ENCODE measurements at regions not wholly inside any gene's neighbourhood (a gene's known extent, or its start where the extent isn't known, plus 50 kb on each side); places are given as distances from the start of the nearest gene placed in this dataset.

DNA sequence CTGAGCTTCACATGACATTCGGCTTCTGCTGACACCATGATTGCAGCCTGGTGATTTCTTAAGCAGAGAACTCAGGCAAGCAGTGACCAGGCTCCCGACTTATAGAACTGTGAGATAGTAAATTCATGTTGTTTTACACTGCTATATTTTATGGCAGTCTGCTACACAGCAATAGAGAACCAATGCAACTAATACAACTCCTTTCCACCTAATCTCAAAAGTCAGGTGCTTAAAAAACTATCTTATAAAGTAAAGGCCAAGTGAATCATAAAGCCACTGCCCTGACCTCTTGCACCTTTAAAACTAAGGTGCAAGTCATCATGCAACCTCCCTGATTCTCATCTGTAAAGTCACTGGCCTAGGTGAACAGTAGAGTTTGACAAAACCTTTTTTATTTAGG, 95.3 kb upstream of the GLS start:
- DNase-seq, result no peak

DNA sequence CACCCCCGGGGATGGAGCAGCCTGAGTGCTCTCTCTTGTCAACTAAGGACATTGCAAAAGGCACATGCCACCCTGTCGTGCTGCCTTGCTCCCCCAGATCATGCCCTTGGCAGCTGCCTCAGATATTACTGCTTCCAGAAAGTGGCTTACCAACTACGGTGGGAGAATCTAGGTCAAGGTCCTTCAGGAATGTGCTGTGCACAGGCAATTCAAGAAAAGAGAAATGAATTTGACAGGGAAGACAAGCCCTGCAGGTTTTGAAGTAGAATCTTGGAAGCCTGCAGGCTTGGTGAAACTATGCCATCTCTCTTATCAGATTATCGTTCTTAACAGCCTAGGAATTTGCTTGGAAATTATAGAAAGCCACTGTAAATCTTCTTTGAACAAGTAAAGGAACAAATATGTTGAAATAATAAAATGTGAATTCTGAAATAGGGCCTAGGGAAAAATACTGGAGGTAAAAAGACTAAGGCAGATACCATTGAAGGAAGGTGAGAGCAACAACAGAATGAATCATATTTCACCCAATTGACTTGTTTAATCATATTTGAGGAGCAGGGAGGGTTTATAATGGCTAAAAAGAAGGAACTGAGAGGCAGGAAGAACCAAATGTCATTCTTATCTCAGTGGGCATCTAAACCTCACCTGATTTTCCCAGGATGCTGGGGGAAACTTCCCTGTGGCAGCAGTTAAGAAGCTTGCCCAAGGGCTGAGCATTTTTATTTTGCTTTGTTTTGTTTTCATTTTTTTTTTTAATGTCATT, 94.0 kb upstream of the GLS start:
- no peak for DNase-seq

DNA sequence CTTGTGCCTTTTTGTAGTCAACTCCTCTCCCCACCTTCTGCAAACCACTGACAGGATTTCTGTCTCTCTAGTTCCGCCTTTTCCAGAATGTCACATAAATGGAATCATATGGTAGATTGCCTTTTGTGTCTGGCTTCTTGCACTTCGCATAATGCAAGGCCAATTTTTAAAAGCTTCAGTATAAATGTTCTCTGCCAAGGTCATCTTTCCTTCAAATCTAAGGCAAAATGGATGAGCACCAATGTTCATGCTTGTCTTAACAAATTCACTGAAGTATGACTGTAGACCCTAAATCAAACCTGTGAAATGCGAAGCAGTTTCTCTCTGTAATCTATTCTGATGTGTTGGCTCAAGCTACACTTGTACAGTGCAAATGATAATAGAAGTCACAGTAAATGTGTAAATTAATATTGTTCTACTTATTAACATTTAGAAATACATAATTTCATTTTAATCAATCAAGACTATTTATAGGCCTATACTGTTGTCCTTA, 92.8 kb upstream of the GLS start:
- no peak for DNase-seq

DNA sequence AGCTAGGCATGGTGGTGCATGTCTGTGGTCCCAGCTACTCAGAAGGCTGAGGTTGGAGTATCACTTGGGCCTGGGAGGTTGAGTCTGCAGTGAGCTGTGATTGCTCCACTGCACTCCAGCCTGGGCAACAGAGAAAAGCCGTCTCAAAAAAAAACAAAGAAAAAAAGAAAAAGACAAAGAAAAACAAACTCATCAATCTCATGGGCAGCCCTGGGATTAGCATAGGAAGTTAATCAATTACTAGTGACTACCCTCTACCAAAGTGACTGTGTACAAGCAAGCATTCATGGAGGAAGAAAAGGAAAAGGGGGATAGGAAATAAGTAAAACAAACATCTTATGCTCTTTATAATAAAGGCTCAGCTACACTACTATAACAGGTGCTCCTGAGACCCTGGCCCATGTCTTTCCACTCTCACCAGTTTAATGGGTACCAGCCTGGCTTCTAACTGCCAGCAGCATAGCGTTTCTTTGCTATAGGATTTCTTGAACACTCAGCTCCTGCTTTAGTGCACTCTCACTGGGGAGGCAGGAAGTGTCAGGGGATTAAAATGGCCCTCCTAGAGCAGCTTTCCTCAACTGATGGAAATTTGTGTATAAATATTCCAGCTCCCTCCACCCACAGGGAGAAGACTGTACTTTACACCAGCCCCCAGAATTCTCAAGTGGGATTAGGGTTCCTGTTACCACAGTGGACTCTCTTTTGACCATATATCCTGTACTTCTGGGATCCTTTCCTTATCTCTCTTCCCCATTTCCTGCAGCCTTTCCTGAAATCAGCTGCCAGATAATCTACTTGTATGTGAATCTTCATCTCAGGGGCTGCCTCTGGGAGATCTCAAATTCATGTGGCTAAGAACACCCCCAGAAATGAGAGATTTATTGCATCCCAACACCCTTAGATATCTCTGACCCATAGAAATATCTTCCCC, 91.3 kb upstream of the GLS start:
- DNase-seq, result no peak

DNA sequence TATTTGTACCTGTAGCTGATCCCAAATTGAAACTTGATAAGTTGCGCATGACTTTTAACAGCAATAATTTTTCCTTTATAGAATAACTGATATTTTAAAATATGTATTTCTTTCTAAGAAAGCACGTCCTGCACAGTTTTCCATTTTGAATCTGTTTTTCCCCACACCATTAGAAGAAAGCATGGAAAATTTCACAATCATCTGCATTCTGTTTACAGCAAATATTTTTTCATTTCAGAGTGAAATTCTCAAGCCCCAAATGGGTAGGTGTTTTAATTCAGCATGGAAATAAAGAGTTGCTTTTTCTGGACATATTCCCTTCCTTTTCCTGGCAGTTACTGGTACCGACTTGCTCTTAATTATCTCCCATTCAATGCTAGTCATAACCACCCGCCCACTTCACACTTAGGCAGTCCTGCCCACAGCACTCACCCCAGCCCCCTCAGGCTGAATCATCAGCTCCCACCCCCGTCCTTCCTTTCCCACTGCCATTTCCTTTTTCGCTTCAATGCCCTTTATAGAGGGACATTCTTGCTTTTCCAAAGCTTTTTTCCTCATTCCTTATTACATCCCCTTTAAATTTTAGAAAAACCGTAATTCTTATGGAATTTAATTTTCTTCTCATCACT, 89.2 kb upstream of the GLS start:
- peak; percentile 47 for DNase-seq

DNA sequence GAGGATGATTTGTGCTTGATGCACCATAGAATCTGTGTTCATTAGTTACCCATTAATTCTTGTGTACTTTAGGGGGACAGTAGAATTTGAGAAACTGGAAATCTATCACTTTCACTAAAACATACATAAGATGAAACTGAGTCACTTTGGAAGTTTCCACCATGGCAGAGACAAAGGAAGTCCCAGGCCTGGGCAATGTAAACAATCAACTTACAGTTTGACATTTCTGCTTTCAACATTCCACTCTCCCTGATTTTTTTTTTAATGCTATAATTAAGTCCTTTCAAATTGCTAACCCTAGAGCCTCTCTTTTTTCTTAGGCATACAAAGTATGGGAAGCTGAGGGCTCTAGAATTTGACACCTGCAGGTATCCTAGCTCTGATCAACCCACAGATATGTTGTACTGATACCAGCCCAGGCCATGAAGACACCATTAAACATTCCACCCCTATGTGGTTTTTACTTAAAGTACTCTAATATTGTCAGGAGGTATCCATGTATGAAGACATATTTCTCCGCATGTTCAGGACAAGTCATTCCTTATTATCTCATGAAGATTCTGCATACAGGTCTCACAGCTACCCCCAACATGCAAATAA, 88.5 kb upstream of the GLS start:
- no peak for DNase-seq

DNA sequence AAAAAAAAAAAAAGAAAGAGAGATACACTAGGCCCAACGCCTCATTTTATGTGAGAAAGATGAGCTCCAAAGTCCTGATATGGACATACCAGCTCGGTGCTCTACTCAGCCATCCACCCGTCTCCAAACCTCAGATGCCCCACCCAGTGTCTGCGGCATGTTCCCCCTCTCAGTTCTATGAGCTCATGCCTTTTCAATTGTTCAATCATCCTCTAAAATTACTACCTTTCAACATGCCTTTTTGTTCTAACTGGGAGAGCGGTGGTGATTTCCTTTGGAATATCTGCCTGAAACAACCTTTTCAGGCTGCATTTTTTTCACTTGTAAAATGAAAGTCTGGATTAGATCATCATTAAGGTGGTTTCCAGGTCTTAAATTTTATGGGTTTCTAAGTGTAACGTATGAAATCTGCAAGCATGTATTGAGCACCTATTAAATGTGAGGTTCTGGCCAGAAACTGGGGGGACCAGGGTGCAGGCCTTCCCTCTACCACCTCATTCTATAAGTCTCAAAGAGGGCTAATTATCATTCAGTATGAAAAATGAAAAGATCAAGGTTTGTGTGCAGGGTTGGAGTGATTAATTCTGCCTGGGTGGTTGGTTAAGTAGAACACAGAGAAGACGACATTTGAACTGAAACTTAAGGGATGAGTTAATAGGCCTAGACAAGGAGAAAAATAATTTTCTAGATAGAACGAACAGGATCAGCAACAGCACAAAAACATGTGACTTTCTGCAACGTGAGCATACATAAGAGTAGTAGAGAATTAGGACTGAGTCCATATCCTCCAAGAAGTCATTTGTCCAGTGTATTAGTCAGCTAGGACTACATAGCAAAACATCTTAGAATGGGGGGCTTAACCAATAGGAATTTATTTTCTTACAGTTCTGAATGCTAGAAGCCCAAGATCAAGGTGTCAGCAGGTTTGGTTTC, 87.4 kb upstream of the GLS start:
- no peak for DNase-seq

DNA sequence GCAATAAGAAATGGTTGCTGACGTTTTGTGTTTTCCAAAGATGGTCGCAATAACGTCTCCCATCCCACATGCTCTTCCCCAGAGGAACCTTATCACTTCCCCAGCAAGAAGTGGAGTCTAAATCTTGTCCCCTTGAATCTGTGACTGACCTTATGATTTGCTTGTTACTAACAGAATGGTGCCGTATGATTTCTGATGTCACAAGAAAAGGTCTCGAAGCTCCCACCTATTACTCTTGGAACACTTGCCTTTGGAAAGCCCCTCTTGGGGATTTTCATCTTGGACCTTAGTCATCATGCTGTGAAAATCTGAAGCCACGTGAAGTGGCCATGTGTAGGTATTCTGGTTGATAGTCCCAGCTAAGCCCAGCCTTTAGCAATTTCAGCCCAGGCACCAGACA, 86.2 kb upstream of the GLS start:
- DNase-seq, result no peak

DNA sequence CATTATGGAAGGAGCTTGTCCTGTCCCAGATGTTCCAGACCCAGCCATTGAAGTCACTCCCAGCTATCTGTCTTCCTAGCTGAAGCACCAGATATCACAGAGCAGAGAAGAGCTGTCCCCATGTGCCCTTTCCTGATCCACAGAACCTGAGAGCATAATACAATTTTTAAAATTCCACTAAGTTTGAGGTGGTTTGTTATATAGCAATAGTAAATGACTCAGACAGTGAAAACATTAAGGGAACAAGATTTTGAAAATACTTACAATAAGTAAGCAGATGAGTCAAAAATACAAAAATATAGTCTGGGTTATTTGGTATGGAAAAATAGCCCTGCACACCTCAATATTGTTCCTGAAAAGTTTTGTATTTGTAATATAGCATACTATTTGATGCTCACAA, 85.8 kb upstream of the GLS start:
- DNase-seq, result no peak

DNA sequence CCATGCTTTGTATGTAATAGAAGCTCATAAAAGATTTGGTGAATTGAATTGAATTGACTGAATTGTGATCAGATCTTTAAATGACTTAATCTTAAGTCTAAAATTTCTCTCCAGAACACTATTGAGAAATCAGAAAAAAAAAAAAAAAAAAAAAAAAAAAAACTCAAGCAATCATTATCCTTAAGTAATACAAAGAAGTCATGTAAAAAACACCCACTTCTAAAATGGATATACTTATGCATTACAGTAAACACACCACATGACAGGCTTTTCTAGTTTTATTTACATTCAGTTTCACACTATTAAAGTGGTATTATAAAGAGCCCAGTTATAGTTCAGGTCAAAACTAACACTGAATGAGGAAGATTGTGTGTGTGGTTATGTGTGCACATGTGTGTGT, 84.9 kb upstream of the GLS start:
- no peak for DNase-seq

DNA sequence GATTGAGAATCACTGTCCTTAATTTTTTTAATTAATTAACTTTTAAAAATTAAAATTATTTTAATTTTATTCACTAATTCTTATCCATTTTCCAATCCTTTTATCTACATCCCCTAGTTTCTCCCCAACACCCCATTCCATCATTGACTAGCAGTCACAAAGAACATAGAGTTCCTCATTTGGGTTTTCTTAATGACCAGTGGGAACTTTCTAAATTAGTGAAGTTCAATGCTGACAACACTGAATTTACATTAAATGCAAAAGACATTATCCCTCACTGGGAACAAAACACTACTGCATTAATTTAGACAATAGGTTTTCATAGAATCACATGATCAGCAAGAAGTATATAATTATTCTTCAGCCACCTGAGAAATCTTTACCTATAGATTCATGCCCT, 80.6 kb upstream of the GLS start:
- no peak for DNase-seq

DNA sequence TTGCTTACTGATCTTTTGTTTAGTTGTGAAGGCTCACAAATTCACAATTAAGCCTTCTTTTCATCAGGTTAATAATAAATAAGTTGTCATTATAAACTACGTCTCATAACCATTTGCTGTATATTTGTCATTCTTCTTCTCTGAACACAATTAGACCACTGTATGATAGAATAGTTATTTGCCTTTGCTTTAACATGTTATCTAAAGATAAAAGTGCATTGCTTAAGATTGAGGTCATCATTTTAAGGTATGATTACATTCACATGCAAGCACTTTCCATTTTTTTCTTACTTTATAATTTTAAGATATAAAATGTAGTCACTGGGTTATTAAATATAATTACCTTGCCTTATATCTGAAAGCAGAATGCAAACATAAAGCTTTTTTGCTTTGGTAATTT, 80.1 kb upstream of the GLS start:
- no peak for DNase-seq

DNA sequence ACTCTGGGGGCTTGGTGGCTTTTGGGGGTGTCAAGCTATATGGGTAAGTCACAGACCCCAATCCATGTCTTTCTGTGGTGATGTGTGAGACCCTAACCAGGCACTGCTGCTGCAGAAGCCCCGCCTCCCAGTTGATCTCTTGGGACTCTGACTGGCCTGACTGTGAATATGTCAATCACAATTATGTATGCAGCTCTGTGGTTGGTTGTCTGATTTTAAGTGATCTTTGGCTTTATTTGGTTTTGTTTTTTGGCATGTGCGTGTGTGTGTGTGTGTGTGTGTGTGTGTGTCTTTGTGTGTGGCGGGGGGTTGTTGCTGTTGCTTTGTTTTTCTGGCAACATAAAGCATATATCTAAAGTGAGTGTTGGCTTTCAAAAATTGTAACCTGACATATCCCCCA, 78.5 kb upstream of the GLS start:
- no peak for DNase-seq

DNA sequence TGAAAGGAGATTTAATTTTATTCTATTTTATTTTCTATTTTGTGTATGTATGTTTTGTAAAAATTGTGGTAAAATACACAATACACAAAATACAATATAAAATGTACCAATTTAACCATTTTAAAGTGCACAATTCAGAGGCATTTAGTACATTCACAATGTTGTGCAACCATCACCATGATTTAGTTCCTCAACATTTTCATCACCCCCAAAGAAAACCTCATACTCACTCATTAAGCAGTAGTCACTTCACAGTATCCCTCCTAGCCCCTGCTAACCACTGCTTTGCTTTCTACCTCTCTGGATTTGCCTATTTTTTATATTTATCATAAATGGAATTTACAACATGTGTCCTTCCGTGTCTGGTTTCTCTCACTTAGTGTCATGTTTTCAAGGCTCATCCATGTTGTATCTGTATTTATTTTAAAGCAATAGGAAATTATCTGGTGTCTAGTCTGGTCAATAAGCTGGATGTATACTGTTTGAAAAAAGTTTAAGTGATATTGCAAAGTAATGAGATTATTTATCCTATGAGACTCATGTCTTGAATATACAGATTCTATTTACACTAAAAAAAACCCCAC, 77.9 kb upstream of the GLS start:
- no peak for DNase-seq

DNA sequence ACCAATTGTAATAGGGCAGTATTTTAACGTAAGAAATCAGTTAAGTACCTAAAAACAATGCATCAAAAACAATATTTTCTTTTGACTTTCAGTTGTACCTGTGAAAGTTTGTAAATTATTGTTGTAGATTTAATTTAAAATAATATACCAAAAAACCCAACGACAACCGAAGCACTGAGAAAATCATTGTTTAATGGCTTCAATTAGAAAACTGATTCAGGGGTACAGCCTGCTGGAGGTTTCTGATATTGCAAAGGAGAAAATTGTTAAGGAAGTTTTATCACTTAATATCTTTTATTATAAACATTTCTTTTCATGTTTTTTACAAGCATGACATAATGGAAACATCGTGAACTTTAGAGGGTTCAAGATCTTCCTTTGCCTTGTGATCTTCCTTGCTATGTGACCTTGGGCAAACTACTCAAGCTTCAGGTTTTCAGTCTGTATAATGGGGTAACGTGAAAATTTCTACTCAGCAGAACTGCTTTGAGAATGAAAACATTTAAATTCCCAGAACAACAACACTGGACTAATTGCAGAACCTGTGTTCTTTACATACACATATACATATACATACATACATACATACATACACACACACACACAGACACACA, 76.3 kb upstream of the GLS start:
- no peak for DNase-seq

DNA sequence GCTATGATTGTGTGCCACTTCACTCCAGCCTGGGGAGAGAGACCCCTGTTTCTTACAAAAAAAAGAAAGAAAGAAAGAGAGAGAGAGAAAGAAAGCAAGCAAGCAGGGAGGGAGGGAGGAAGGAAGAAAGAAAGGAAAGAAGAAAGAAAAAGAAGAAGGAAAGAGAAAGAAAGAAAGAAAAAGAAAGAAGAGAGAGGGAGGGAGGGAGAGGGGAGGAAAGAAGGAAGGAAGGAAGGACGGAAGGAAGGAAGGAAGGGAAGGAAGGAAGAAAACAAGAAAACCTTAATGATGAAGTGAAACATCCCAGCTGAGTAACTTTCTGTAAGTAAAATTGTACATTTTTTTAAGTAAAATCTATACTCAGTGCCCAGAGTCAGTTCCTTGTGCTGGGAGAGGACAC, 75.5 kb upstream of the GLS start:
- no peak for DNase-seq

DNA sequence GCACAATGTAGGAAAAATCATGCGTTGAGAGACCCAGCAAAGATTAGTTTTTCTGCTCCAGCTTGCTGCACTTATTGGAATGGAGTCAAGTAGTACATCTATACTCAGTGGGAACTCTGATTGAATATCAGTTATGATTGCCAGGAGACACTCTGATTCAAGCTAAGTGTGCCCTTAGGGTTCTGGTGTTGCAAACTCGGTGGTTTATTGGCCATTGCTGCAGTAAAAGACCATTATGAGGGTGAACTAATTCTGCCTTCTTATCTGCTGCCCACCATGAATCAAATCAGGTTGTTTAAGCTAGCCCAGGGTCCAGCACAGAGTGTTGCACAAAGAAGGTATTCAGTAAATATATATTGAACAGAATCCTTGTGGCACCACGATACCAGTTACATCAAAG, 74.8 kb upstream of the GLS start:
- DNase-seq, result no peak

DNA sequence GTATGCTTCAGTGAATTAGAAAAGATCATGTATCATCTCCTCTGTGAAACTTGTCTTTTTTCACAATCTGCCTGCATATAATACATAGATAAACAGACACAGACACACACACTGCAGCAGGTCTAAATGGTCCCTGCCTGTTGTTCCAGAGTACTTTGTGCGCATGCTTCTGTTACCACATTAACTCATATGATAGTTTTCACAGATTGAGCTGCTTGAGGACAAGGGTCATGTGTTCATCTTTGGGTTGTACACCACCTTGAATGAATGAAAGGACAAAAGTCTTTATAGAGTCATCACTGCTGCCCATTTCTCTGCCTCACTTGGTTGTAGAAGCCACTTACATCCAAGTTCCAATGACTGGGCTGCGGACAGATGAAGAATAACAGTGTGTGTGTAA, 72.7 kb upstream of the GLS start:
- no peak for DNase-seq

DNA sequence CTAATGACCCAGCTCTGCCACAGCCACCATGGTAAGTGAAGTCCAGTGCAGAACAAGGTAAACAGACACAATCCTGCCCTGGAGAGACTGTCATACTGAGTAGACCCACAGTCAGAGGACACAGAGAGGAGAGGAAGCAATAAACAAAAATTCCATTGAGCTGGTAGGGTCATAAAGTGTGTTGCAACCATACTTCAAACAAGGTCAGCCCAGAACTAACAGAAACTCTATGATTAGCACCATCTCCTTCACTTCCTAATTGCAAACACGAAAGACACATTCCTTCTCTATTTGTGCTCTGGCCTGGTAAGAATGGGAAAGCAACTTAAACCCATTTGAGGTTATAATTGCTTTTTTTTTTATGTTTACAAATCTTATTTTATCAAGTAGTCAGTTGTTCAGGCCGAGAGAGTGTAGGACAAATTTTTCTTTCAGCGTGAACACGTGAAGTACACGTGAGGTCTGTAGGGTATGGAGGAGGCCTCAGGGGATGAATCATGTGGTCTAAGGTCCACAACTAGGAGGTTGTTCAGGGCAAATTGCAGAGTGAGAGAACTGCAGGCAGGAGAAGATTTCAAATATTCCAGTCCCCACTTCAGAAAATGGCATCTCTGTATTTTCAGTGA, 71.4 kb upstream of the GLS start:
- no peak for DNase-seq

DNA sequence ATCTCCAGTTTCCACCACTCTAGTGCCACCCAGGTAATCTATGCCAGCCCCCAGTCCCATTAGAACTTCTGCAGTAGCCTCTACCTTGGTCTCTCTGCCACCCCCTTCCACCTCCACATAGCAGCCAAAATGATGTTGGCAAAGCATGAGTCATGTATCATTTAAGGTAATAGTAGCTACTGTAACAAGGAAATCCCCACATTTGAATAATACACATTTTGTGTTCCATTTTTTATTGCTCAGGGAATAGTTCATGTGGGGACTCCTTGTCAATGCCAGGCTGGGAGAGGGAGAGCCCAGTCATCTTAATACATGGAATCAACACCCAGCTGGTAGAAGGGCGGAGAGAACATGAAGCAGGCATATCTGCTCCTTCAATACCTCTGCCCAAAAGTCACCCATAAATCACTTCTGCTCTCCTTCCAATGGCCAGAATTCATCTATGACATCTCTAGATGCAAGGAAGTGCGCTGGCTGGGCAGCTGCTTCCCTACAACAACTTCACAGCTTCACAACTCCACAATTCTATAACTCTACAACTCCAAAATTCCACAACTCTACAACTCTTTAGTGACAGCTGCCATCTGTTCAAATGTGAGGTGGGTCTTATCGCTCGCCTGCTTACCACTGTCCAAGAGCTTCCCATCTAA, 70.6 kb upstream of the GLS start:
- DNase-seq, result peak; percentile 26
